ENCODE measurements at regions not wholly inside any gene's neighbourhood (a gene's known extent, or its start where the extent isn't known, plus 50 kb on each side); places are given as distances from the start of the nearest gene placed in this dataset.

DNA sequence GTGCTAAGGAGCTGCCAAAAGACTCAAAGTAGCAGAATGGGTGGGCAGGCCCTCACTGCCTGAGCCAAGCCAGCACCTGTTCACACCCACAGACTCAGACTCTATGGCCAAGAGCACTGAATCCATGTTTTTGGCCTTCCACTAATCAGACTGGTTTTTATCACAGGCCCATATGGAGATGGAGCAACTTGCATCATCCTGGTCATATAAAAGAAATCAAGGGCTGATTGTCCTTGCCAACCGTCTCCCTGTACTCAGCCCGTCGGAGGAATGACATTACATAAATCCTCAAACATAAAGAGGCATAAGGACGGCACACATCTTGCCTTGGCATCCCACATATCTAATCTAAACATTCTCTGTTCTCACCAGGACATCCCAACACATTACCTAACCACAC is 66.7 kb downstream of the MARCHF4 start:
- no peaks in the 10 kb centered on the region for H3K27me3 ChIP-seq (replicated peaks; ENCODE audit: insufficient read depth)
- no peaks in the 10 kb centered on the region for H3K36me3 ChIP-seq
- DNase-seq (ENCODE audit: low spot score), result no peak
- ATAC-seq (ENCODE audit: insufficient number of reproducible peaks, low FRiP score, low read depth), result no peak
- TF ChIP-seq, protein P1, sequence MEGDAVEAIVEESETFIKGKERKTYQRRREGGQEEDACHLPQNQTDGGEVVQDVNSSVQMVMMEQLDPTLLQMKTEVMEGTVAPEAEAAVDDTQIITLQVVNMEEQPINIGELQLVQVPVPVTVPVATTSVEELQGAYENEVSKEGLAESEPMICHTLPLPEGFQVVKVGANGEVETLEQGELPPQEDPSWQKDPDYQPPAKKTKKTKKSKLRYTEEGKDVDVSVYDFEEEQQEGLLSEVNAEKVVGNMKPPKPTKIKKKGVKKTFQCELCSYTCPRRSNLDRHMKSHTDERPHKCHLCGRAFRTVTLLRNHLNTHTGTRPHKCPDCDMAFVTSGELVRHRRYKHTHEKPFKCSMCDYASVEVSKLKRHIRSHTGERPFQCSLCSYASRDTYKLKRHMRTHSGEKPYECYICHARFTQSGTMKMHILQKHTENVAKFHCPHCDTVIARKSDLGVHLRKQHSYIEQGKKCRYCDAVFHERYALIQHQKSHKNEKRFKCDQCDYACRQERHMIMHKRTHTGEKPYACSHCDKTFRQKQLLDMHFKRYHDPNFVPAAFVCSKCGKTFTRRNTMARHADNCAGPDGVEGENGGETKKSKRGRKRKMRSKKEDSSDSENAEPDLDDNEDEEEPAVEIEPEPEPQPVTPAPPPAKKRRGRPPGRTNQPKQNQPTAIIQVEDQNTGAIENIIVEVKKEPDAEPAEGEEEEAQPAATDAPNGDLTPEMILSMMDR (IDR thresholded peaks at IDR 0.05), result no peak
- H3K9me3 ChIP-seq, result no peaks in the 10 kb centered on the region
- no peaks in the 10 kb centered on the region for H3K4me1 ChIP-seq (ENCODE audit: control insufficient read depth in 1 of 2, low read depth in 2 of 2)
- H3K27ac ChIP-seq, result no peak overlapping the region
- no peak overlapping the region for H3K4me3 ChIP-seq

DNA sequence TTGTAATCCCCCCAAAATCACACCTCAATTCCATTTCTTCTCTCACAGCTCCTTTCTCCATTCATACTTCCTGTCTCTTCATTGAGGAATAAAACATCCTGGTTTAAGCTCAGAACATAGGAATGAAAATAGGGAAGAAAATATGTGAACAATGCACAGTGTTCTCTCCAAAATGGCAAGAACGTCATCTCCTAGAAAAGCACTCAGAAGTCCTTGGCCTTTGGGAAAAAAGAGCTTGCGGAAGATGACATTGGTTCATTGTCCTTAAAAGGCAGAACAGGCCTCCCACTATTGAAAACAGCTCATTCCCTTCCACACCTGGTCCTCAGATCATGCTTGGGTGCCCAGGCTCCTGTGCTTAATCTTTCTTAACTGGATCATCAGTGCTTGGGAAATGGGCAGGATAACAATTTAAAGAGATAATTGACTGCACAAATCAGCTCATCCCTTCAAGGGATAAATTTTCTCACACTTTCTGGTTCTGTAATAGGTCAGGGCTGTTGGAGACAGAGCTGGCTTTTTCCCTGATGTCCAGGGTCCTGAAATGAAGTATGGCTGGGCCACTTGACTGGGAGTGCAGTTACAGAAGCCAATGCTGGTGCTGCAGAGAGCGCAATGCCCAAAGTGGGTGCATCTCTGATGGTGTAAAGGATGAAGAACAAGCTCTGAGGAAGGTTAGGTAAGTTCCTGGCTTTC is 69.2 kb downstream of the MARCHF4 start:
- DNase-seq (ENCODE audit: low spot score) (no peak), ATAC-seq (ENCODE audit: insufficient number of reproducible peaks, low FRiP score, low read depth) (no peak)
- Histone ChIP-seq H3K36me3 (no peaks in the 10 kb centered on the region), H3K27me3 (replicated peaks; ENCODE audit: insufficient read depth) (no peaks in the 10 kb centered on the region), H3K4me3 (no peak overlapping the region), H3K4me1 (ENCODE audit: control insufficient read depth in 1 of 2, low read depth in 2 of 2) (no peaks in the 10 kb centered on the region), H3K9me3 (no peaks in the 10 kb centered on the region), H3K27ac (no peak overlapping the region)
- TF ChIP-seq, protein P1 (IDR thresholded peaks at IDR 0.05), result no peak

DNA sequence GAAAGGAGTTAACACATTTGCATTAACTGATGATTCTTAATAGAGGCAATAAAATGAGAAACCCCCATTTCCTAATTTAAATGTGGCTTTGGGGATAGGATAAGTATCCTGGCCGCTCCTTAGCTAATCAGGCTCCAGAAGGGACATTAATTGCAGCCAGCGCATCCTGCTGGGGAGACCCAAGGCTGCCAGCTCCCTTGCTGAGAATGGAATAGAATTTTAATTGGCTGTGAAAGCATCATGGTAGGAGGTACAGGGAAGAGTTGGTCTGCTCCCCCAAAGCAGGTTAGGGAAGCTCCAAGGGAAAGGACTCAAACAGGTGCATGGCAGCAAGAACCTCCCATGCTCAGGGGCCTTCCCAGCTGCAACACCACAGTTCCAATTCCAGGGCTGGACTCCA is 71.4 kb downstream of the MARCHF4 start:
- Histone ChIP-seq H3K9me3 (no peaks in the 10 kb centered on the region), H3K27me3 (replicated peaks; ENCODE audit: insufficient read depth) (no peaks in the 10 kb centered on the region), H3K4me3 (no peak overlapping the region), H3K27ac (no peak overlapping the region), H3K36me3 (no peaks in the 10 kb centered on the region), H3K4me1 (ENCODE audit: control insufficient read depth in 1 of 2, low read depth in 2 of 2) (no peaks in the 10 kb centered on the region)
- TF ChIP-seq, protein P1 (IDR thresholded peaks at IDR 0.05), result no peak
- ATAC-seq (ENCODE audit: insufficient number of reproducible peaks, low FRiP score, low read depth) (no peak), DNase-seq (ENCODE audit: low spot score) (no peak)

DNA sequence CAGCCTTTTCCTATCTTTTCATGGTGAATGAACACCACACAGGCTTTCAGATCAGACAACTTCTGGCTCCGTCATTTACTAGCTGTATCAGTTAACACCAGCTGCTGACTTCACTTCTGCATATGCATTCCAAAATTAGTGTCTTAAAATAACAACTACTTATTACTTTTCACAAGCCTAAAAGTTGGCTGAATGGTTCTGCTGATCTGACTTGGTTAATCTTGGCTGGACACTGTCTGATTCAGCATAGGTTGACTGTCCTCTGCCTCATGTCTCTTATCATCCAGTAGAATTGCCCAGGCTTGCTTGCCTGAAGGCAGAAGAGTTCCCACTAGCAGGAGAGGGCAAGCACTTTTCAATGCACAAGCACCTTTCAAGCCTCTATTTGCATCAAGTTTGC is 72.7 kb downstream of the MARCHF4 start:
- Histone ChIP-seq H3K27me3 (replicated peaks; ENCODE audit: insufficient read depth) (no peaks in the 10 kb centered on the region), H3K27ac (no peak overlapping the region), H3K9me3 (no peaks in the 10 kb centered on the region), H3K36me3 (no peaks in the 10 kb centered on the region), H3K4me1 (ENCODE audit: control insufficient read depth in 1 of 2, low read depth in 2 of 2) (no peaks in the 10 kb centered on the region), H3K4me3 (no peak overlapping the region)
- DNase-seq (ENCODE audit: low spot score) (no peak), ATAC-seq (ENCODE audit: insufficient number of reproducible peaks, low FRiP score, low read depth) (no peak)
- TF ChIP-seq, protein P1 (IDR thresholded peaks at IDR 0.05), result no peak

DNA sequence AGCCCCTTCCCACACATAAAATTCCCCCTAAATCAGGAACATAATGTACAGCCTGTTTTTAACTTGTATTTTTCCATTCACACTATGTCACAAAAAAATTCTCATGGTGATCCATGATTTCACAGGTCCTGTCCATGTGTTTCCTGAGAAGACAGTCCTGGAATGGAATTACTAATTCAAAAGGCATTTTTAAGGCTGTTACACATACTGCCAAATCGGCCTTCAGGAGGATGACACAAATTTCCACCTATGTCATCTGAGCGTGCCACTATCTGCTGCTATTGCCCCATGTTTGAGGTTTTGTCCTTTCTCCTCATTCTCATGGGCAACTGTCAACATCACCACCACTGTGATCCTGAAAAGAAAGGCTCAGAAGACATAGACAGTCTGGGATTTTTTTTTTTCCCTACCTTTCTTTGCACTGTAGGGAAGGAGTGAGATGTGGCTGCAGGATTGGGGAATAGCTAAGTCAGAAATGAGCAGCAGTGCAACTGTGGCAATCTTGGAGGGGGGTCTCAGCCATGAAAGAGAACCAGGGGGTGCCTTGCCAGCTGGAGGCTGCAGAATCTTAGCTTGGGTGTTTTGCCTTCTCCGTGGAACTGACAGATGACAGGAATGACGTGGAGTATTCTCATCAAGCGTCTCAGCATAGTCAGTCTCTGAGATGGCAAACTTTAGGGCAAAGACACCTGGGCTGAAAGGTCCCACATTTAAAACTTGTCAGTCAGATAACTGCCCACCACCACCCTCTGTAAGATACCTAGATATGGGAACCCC is 73.4 kb downstream of the MARCHF4 start:
- Histone ChIP-seq H3K27ac (no peak overlapping the region), H3K4me1 (ENCODE audit: control insufficient read depth in 1 of 2, low read depth in 2 of 2) (no peaks in the 10 kb centered on the region), H3K27me3 (replicated peaks; ENCODE audit: insufficient read depth) (no peaks in the 10 kb centered on the region), H3K4me3 (no peak overlapping the region), H3K9me3 (no peaks in the 10 kb centered on the region), H3K36me3 (no peaks in the 10 kb centered on the region)
- DNase-seq (ENCODE audit: low spot score) (no peak), ATAC-seq (ENCODE audit: insufficient number of reproducible peaks, low FRiP score, low read depth) (no peak)
- TF ChIP-seq, protein P1 (IDR thresholded peaks at IDR 0.05), result no peak
